ENCODE measurements at regions not wholly inside any gene's neighbourhood (a gene's known extent, or its start where the extent isn't known, plus 50 kb on each side); places are given as distances from the start of the nearest gene placed in this dataset.

GRCh38 chr6:18703546-18703945 lies 316.4 kb downstream of the RNF144B start:
- TF ChIP-seq CTCF (IDR thresholded peaks at IDR 0.05 in 2 of 3, conservative IDR thresholded peaks at IDR 0.05 in 1 of 3; ENCODE audit: control insufficient read depth in 2 of 3, extremely low read depth in 1 of 3, insufficient read depth in 1 of 3, low read depth in 3 of 3, low read length in 3 of 3), result no peak
- no peak for TF ChIP-seq NFIC (IDR thresholded peaks at IDR 0.05; ENCODE audit: low read depth, low read length)
- no peak for TF ChIP-seq EP300 (IDR thresholded peaks at IDR 0.05; ENCODE audit: borderline replicate concordance in 1 of 2, control insufficient read depth in 1 of 2, low read depth in 2 of 2, low read length in 2 of 2)
- TF ChIP-seq EZH2 (IDR thresholded peaks at IDR 0.05; ENCODE audit: borderline replicate concordance, control insufficient read depth, low read depth, low read length), result no peak
- TF ChIP-seq PKNOX1 (IDR thresholded peaks at IDR 0.05), result no peak
- TF ChIP-seq MAX (IDR thresholded peaks at IDR 0.05; ENCODE audit: low read depth, low read length), result no peak

Data from GM12878 (cell line).